Tibial artery (tissue), 4 donors: ENCODE measurements at regions not wholly inside any gene's neighbourhood (a gene's known extent, or its start where the extent isn't known, plus 50 kb on each side); places are given as distances from the start of the nearest gene placed in this dataset.

Experiments
- DNase-seq, 2 donors: peaks; one replicate each; pipeline ENCODE4 v3.0.0-alpha.2; 2019
- H3K27ac ChIP-seq, 2 donors: fragments of 200-600 bp; sonication (generic) in 1 of 2; 1 replicate in 1 of 2; 2 replicates in 1 of 2; pipeline ENCODE4 v1.5.1; 2018 to 2019; ENCODE audit warnings: mild to moderate bottlenecking in 1 of 2
- H3K27me3 ChIP-seq, 2 donors: fragments of 200-600 bp; sonication (generic) in 1 of 2; one replicate each; pipeline versions ENCODE4 v1.5.1 to v1.6.0; 2016 to 2019
- H3K36me3 ChIP-seq, 3 donors: fragments of 200-600 bp; sonication (generic) in 2 of 3; one replicate each; pipeline ENCODE4 v1.5.1; 2016 to 2019; ENCODE audit warnings: mild to moderate bottlenecking in 2 of 3
- H3K4me1 ChIP-seq, 4 donors: fragments of 200-600 bp; sonication (generic) in 2 of 4; 1 replicate in 3 of 4; 2 replicates in 1 of 4; pipeline ENCODE4 v1.5.1; 2016 to 2019
- H3K4me3 ChIP-seq, 2 donors: fragments of 200-600 bp; sonication (generic) in 1 of 2; 1 replicate in 1 of 2; 2 replicates in 1 of 2; pipeline ENCODE4 v1.5.1; 2018 to 2019; ENCODE audit warnings: mild to moderate bottlenecking in 2 of 2
- H3K9me3 ChIP-seq, 3 donors: fragments of 200-600 bp; sonication (generic) in 1 of 3; one replicate each; pipeline ENCODE4 v1.5.1; 2016 to 2019
- intact Hi-C: fragments of 100-400 bp; cut with DNase I; formaldehyde crosslinking; loops from one replicate; pipeline ENCODE4 v1.15.0; 2023; ENCODE audit warnings: low total_unique reads
- TF ChIP-seq, protein P1 (sequence below), 2 experiments: fragments of 200-600 bp in 1 of 2; fragments of 450-650 bp in 1 of 2; IDR thresholded peaks; one replicate each; pipeline ENCODE4 v1.5.1; 2017 to 2019; ENCODE audit warnings: antibody characterized with exemption in 2 of 2, mild to moderate bottlenecking in 1 of 2, moderate library complexity in 1 of 2

DNA sequence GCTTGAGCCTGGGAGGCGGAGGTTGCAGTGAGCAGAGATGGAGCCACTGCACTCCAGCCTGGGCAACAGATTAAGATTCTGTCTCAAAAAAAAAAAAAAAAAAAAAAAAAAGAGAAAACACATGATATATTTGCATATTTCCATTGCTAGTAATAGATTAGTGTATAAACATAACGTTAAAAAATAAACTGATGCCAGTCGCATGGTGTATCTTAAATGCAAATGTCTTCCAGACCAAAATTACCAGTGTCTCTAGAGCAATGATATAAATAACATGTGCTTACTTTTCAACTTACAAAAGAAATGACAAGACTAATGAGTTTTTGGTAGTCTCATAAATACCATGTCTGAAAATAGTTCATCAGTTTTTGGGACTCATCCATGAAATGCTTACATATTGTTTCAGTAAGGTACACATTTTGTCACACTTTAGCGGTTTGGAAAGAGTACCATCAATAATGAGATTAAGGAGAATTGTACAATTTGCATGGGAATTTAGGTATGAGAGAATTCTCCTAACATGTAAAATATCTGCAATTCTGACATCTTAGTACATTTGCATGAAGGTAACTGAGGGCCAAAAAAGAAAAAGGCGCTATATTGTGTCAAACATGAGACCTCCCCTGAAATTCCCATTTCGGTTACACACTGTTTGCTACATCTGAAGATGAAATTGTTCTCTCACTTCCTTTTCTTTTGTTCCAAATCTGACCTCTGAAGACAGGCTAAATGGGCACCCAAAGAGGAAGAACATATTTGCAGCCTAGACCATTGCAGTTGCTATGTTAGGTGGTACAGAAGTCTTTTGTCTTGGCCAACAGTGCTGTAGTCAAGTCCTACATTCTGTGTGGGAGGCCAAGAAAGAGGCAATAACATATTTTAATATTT, 51.5 kb upstream of the PIP4K2A start:
- Histone ChIP-seq H3K36me3 (no peaks in the 10 kb centered on the region), H3K4me3 (no peak overlapping the region), H3K27me3 (no peaks in the 10 kb centered on the region), H3K9me3 (no peaks in the 10 kb centered on the region), H3K27ac (peak overlapping the region; percentile 71 to 78), H3K4me1 (peaks cover 0 to 49% (median 31%) of the 10 kb centered on the region in 4 donors)
- no peak for DNase-seq
- TF ChIP-seq, protein P1, sequence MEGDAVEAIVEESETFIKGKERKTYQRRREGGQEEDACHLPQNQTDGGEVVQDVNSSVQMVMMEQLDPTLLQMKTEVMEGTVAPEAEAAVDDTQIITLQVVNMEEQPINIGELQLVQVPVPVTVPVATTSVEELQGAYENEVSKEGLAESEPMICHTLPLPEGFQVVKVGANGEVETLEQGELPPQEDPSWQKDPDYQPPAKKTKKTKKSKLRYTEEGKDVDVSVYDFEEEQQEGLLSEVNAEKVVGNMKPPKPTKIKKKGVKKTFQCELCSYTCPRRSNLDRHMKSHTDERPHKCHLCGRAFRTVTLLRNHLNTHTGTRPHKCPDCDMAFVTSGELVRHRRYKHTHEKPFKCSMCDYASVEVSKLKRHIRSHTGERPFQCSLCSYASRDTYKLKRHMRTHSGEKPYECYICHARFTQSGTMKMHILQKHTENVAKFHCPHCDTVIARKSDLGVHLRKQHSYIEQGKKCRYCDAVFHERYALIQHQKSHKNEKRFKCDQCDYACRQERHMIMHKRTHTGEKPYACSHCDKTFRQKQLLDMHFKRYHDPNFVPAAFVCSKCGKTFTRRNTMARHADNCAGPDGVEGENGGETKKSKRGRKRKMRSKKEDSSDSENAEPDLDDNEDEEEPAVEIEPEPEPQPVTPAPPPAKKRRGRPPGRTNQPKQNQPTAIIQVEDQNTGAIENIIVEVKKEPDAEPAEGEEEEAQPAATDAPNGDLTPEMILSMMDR (IDR thresholded peaks at IDR 0.05), result no peak
- intact Hi-C loops, result no loop called here

DNA sequence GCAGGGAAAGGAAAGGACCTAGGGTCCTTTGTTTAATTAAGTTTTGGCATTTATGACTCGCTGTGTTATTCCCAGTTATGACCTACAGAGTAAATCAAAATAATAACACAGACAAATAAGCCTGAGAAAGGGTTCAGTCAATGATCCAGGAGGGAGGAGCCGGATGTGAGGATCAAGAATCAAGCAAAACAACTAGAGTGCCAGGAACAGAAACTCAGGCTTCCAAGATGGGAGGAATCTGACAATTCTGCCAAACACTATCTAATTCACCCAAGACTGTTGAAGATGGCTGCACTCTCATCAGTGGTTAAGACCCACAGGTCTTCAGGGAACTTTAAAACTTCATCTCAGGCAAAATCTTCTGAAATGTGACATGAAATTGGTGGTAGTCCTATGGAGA, 50.3 kb upstream of the PIP4K2A start:
- DNase-seq, result peak in 1 of 2 donors; percentile 23
- H3K9me3 ChIP-seq, result no peaks in the 10 kb centered on the region
- TF ChIP-seq, protein P1 (IDR thresholded peaks at IDR 0.05), result no peak
- peak overlapping the region; percentile 61 to 71 for H3K27ac ChIP-seq
- H3K36me3 ChIP-seq, result no peaks in the 10 kb centered on the region
- no peaks in the 10 kb centered on the region for H3K27me3 ChIP-seq
- H3K4me3 ChIP-seq, result no peak overlapping the region
- intact Hi-C loops, result no loop called here
- H3K4me1 ChIP-seq, result peaks cover 0 to 49% (median 31%) of the 10 kb centered on the region in 4 donors
